ENCODE measurements at regions not wholly inside any gene's neighbourhood (a gene's known extent, or its start where the extent isn't known, plus 50 kb on each side); places are given as distances from the start of the nearest gene placed in this dataset.

GRCh38 chr15:46442184-46442583 is 807.4 kb downstream of the SQOR start:
- H3K9me3 ChIP-seq (ENCODE audit: insufficient read depth, low read depth, low read length), result no peaks in the 10 kb centered on the region
- H3K4me3 ChIP-seq (ENCODE audit: low read depth, low read length), result no peak overlapping the region
- H2BK12ac ChIP-seq (ENCODE audit: low read length), result no peak overlapping the region
- no peak overlapping the region for H3K23ac ChIP-seq (ENCODE audit: low read length)
- H3K9ac ChIP-seq (ENCODE audit: low read length), result no peak overlapping the region
- H3K79me2 ChIP-seq (ENCODE audit: control insufficient read depth, insufficient read depth, low read length, poor library complexity), result no peaks in the 10 kb centered on the region
- H2BK5ac ChIP-seq (ENCODE audit: low read depth, low read length, poor library complexity), result no peak overlapping the region
- peak; percentile 34 to 42 for DNase-seq
- no peak overlapping the region for H3K4ac ChIP-seq (ENCODE audit: low read depth, low read length)
- no peak overlapping the region for H3K14ac ChIP-seq (ENCODE audit: low read length)
- H3K36me3 ChIP-seq (ENCODE audit: control insufficient read depth in 1 of 2, insufficient read depth in 2 of 2, low read length in 2 of 2), result no peaks in the 10 kb centered on the region
- no peak overlapping the region for H4K12ac ChIP-seq (ENCODE audit: low read depth, low read length)
- peaks cover 0 to 2% of the 10 kb centered on the region in 2 experiments for H3K4me1 ChIP-seq (ENCODE audit: control insufficient read depth in 1 of 2, insufficient read depth in 2 of 2, low read length in 2 of 2)
- H2AFZ ChIP-seq (ENCODE audit: insufficient read depth, low read length, poor library complexity), result no peak overlapping the region
- no peaks in the 10 kb centered on the region for H3K79me1 ChIP-seq (ENCODE audit: low read length)
- H3K27me3 ChIP-seq (ENCODE audit: insufficient read depth, low read length), result no peaks in the 10 kb centered on the region
- no peak overlapping the region for H3K4me2 ChIP-seq (ENCODE audit: low read length)
- no peak overlapping the region for H4K8ac ChIP-seq (ENCODE audit: low read depth, low read length)
- no CpG with 5 or more reads among the region's 5 CpGs for WGBS (ENCODE audit: extremely low coverage, insufficient coverage, insufficient read length)
- H4K91ac ChIP-seq (ENCODE audit: low read depth, low read length), result no peak overlapping the region
- no peak overlapping the region for H3K27ac ChIP-seq (ENCODE audit: low read depth, low read length)
- H2BK120ac ChIP-seq (ENCODE audit: insufficient read depth, low read length, poor library complexity), result no peak overlapping the region
- H3K18ac ChIP-seq (ENCODE audit: low read length), result no peak overlapping the region
- no peak overlapping the region for H2AK5ac ChIP-seq (ENCODE audit: low read length)

DNA sequence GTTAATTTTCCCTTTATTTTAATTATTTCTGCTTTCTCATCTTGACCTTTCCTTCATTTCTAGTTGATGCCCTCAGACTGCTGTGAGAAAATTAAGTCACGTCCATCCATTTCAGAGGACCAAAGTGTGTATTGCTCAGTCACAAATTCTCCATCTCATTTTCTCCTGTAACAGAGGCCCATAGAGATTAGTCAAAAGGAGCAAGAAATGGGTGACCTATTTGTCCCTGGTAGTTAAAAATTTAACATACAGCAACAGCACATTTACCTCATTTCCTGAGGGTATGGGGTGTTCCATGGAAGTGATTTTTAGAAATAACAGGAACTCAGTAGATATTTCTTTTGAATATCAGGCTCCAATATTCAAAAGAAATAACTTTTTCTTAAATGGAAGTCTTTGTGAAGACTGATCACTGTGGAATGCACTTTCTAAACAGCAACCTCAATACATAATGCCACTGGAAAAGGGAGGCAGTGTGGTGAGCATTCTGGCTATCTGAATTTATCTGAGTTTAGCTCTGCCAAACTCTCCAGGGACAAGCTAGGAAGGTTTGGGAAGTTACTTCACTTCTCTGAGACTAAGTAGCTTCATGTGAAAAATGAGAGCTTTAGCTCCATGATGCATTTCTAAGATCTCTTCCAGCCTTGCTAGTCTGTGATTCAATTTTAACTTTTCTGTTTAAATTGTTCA is 808.2 kb downstream of the SQOR start:
- H3K9ac ChIP-seq (ENCODE audit: low read length), result no peak overlapping the region
- peak overlapping the region; percentile 58 for H3K27ac ChIP-seq (ENCODE audit: low read depth, low read length)
- no peak overlapping the region for H4K12ac ChIP-seq (ENCODE audit: low read depth, low read length)
- no peaks in the 10 kb centered on the region for H3K79me1 ChIP-seq (ENCODE audit: low read length)
- H3K36me3 ChIP-seq (ENCODE audit: control insufficient read depth in 1 of 2, insufficient read depth in 2 of 2, low read length in 2 of 2), result no peaks in the 10 kb centered on the region
- H2BK12ac ChIP-seq (ENCODE audit: low read length), result no peak overlapping the region
- H3K14ac ChIP-seq (ENCODE audit: low read length), result no peak overlapping the region
- no peak overlapping the region for H4K91ac ChIP-seq (ENCODE audit: low read depth, low read length)
- no peak overlapping the region for H3K4me3 ChIP-seq (ENCODE audit: low read depth, low read length)
- no peak overlapping the region for H2BK5ac ChIP-seq (ENCODE audit: low read depth, low read length, poor library complexity)
- no peak overlapping the region for H4K8ac ChIP-seq (ENCODE audit: low read depth, low read length)
- WGBS (ENCODE audit: extremely low coverage, insufficient coverage, insufficient read length), result no CpG with 5 or more reads among the region's 1 CpG
- no peak overlapping the region for H2AFZ ChIP-seq (ENCODE audit: insufficient read depth, low read length, poor library complexity)
- no peak overlapping the region for H3K4me2 ChIP-seq (ENCODE audit: low read length)
- no peak overlapping the region for H2AK5ac ChIP-seq (ENCODE audit: low read length)
- H3K18ac ChIP-seq (ENCODE audit: low read length), result no peak overlapping the region
- no peak for DNase-seq
- H3K4me1 ChIP-seq (ENCODE audit: control insufficient read depth in 1 of 2, insufficient read depth in 2 of 2, low read length in 2 of 2), result peaks cover 0 to 2% of the 10 kb centered on the region in 2 experiments
- no peak overlapping the region for H3K23ac ChIP-seq (ENCODE audit: low read length)
- H3K27me3 ChIP-seq (ENCODE audit: insufficient read depth, low read length), result no peaks in the 10 kb centered on the region
- no peaks in the 10 kb centered on the region for H3K9me3 ChIP-seq (ENCODE audit: insufficient read depth, low read depth, low read length)
- no peak overlapping the region for H2BK120ac ChIP-seq (ENCODE audit: insufficient read depth, low read length, poor library complexity)
- no peaks in the 10 kb centered on the region for H3K79me2 ChIP-seq (ENCODE audit: control insufficient read depth, insufficient read depth, low read length, poor library complexity)
- H3K4ac ChIP-seq (ENCODE audit: low read depth, low read length), result no peak overlapping the region

DNA sequence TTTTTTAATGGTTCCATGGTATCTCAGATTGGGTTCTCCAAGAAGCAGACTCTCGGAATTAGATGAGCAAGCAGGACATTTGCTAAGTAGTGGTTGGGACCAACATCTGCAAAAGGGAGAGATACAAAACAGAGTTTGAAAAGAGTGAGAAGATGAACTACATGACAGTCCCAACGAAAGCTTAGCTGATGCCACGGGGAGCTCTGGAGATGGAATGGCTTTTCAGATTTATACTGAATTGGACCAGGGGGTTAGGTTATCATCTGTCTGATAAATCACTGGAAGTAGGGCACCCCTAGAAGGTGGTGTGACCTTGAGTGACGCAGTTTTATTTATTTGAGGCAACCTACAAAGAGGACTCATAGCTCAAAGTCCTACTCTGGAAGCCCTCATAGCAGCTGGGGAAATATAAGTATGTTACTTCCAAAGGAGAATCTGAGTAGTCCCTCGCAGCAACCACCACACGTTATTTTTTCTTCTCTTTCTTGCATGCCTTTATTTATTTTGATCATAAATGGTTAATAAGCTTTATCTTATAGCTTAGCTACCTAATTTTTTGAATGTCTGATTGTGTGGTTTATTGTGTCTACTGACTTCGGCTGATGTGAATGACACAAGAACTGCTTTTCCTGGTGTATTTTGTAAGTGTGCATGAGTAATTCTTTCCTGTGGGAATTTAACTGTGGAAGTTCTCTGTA is 815.4 kb downstream of the SQOR start:
- H3K36me3 ChIP-seq (ENCODE audit: control insufficient read depth in 1 of 2, insufficient read depth in 2 of 2, low read length in 2 of 2), result no peaks in the 10 kb centered on the region
- H2BK5ac ChIP-seq (ENCODE audit: low read depth, low read length, poor library complexity), result no peak overlapping the region
- no peaks in the 10 kb centered on the region for H3K79me1 ChIP-seq (ENCODE audit: low read length)
- H3K9me3 ChIP-seq (ENCODE audit: insufficient read depth, low read depth, low read length), result no peaks in the 10 kb centered on the region
- no peak overlapping the region for H3K27ac ChIP-seq (ENCODE audit: low read depth, low read length)
- no peaks in the 10 kb centered on the region for H3K79me2 ChIP-seq (ENCODE audit: control insufficient read depth, insufficient read depth, low read length, poor library complexity)
- no peak overlapping the region for H3K4me2 ChIP-seq (ENCODE audit: low read length)
- no peaks in the 10 kb centered on the region for H3K27me3 ChIP-seq (ENCODE audit: insufficient read depth, low read length)
- H3K4me3 ChIP-seq (ENCODE audit: low read depth, low read length), result no peak overlapping the region
- H3K14ac ChIP-seq (ENCODE audit: low read length), result no peak overlapping the region
- no peak overlapping the region for H4K91ac ChIP-seq (ENCODE audit: low read depth, low read length)
- no peak overlapping the region for H3K4ac ChIP-seq (ENCODE audit: low read depth, low read length)
- H2AK5ac ChIP-seq (ENCODE audit: low read length), result no peak overlapping the region
- H3K4me1 ChIP-seq (ENCODE audit: control insufficient read depth in 1 of 2, insufficient read depth in 2 of 2, low read length in 2 of 2), result no peaks in the 10 kb centered on the region
- H3K9ac ChIP-seq (ENCODE audit: low read length), result no peak overlapping the region
- WGBS (ENCODE audit: extremely low coverage, insufficient coverage, insufficient read length), result no CpG with 5 or more reads among the region's 7 CpGs
- no peak overlapping the region for H4K12ac ChIP-seq (ENCODE audit: low read depth, low read length)
- no peak overlapping the region for H3K23ac ChIP-seq (ENCODE audit: low read length)
- DNase-seq, result no peak
- H3K18ac ChIP-seq (ENCODE audit: low read length), result no peak overlapping the region
- H2BK12ac ChIP-seq (ENCODE audit: low read length), result no peak overlapping the region
- H2AFZ ChIP-seq (ENCODE audit: insufficient read depth, low read length, poor library complexity), result no peak overlapping the region
- no peak overlapping the region for H2BK120ac ChIP-seq (ENCODE audit: insufficient read depth, low read length, poor library complexity)
- H4K8ac ChIP-seq (ENCODE audit: low read depth, low read length), result no peak overlapping the region

DNA sequence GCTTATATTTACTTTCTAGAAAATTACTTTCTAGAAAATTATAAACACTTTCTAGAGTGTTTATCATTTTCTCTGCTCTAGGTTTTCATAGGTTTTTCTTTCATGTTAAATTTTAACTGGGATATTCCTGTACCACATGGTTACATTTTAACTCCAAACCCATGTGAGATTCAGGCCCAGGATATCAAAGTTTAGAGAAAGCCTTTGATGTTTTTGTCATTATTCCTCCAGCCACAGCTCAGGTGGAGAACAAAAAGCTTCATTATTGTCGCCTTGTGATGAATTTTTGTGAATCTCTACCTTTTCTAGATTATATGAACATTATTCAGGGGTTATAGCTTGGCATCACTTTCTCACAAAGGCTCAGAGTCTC is 816.0 kb downstream of the SQOR start:
- Histone ChIP-seq H4K8ac (ENCODE audit: low read depth, low read length) (no peak overlapping the region), H2AK5ac (ENCODE audit: low read length) (no peak overlapping the region), H2BK12ac (ENCODE audit: low read length) (no peak overlapping the region), H3K79me2 (ENCODE audit: control insufficient read depth, insufficient read depth, low read length, poor library complexity) (no peaks in the 10 kb centered on the region), H3K27me3 (ENCODE audit: insufficient read depth, low read length) (no peaks in the 10 kb centered on the region), H3K79me1 (ENCODE audit: low read length) (no peaks in the 10 kb centered on the region), H2AFZ (ENCODE audit: insufficient read depth, low read length, poor library complexity) (no peak overlapping the region), H4K91ac (ENCODE audit: low read depth, low read length) (no peak overlapping the region), H2BK120ac (ENCODE audit: insufficient read depth, low read length, poor library complexity) (no peak overlapping the region), H3K4me3 (ENCODE audit: low read depth, low read length) (no peak overlapping the region), H3K36me3 (ENCODE audit: control insufficient read depth in 1 of 2, insufficient read depth in 2 of 2, low read length in 2 of 2) (no peaks in the 10 kb centered on the region), H3K23ac (ENCODE audit: low read length) (no peak overlapping the region), H4K12ac (ENCODE audit: low read depth, low read length) (no peak overlapping the region), H3K4me2 (ENCODE audit: low read length) (no peak overlapping the region), H3K4ac (ENCODE audit: low read depth, low read length) (no peak overlapping the region), H2BK5ac (ENCODE audit: low read depth, low read length, poor library complexity) (no peak overlapping the region), H3K4me1 (ENCODE audit: control insufficient read depth in 1 of 2, insufficient read depth in 2 of 2, low read length in 2 of 2) (no peaks in the 10 kb centered on the region), H3K9ac (ENCODE audit: low read length) (no peak overlapping the region), H3K9me3 (ENCODE audit: insufficient read depth, low read depth, low read length) (no peaks in the 10 kb centered on the region), H3K14ac (ENCODE audit: low read length) (no peak overlapping the region), H3K18ac (ENCODE audit: low read length) (no peak overlapping the region), H3K27ac (ENCODE audit: low read depth, low read length) (no peak overlapping the region)
- no CpG with 5 or more reads among the region's 1 CpG for WGBS (ENCODE audit: extremely low coverage, insufficient coverage, insufficient read length)
- no peak for DNase-seq
